ENCODE measurements at regions not wholly inside any gene's neighbourhood (a gene's known extent, or its start where the extent isn't known, plus 50 kb on each side); places are given as distances from the start of the nearest gene placed in this dataset.

DNA sequence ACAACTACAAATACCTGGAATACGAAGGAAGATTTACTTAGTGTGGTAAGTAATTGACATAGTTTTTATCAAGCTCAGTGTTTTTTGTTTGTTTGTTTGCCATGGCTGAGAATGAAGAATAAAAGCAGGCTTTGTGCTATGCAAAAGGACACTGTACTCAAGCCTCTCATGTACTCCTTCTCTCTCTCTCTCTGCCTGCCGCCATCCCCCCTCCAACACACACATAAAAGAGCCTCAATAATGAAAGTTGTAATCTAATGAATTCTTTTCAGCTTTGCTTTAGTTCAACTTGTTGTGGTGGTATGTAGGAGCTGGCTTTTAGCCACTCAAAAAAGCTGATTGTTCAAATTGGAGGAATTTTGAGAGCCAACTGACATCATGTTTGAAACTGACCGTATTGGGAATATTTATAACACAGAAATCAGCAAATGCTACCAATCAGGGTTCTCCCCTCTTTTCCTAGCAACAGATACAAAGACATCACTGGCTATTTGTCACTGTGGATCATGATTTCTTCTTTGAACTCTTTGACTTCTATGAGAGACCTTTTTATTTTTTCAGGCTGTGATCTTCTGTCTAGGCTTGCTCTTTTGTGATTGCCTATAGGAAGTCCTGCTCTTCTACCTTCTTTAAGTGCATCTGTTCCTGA, 1148.8 kb downstream of the RAPGEF2 start:
- ATAC-seq, result no peak
- no peaks in the 10 kb centered on the region for H3K4me1 ChIP-seq
- 67% methylated on average over 3 of the region's 3 CpGs for WGBS (ENCODE audit: missing lambda C conversion rate)
- TF ChIP-seq, protein P1, sequence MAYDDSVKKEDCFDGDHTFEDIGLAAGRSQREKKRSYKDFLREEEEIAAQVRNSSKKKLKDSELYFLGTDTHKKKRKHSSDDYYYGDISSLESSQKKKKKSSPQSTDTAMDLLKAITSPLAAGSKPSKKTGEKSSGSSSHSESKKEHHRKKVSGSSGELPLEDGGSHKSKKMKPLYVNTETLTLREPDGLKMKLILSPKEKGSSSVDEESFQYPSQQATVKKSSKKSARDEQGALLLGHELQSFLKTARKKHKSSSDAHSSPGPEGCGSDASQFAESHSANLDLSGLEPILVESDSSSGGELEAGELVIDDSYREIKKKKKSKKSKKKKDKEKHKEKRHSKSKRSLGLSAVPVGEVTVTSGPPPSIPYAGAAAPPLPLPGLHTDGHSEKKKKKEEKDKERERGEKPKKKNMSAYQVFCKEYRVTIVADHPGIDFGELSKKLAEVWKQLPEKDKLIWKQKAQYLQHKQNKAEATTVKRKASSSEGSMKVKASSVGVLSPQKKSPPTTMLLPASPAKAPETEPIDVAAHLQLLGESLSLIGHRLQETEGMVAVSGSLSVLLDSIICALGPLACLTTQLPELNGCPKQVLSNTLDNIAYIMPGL (CRISPR knock-in tag; IDR thresholded peaks at IDR 0.05; ENCODE audit: borderline replicate concordance), result no peak
- TF ChIP-seq FOSB (CRISPR knock-in tag; IDR thresholded peaks at IDR 0.05) (no peak), NPAS2 (CRISPR knock-in tag; IDR thresholded peaks at IDR 0.05; ENCODE audit: borderline replicate concordance) (no peak), HOXB5 (CRISPR knock-in tag; IDR thresholded peaks at IDR 0.05) (no peak)
- DNase-seq (ENCODE audit: low read depth in 1 of 2, low spot score in 1 of 2), result no peak
- H3K9me3 ChIP-seq, result no peaks in the 10 kb centered on the region
- ChIA-PET POLR2A (no interaction called here), CTCF (no interaction called here)
- no peak for FAIRE-seq
- no peak overlapping the region for H3K4me3 ChIP-seq
- no peak overlapping the region for H3K4me2 ChIP-seq
- H3K27ac ChIP-seq, result no peak overlapping the region

DNA sequence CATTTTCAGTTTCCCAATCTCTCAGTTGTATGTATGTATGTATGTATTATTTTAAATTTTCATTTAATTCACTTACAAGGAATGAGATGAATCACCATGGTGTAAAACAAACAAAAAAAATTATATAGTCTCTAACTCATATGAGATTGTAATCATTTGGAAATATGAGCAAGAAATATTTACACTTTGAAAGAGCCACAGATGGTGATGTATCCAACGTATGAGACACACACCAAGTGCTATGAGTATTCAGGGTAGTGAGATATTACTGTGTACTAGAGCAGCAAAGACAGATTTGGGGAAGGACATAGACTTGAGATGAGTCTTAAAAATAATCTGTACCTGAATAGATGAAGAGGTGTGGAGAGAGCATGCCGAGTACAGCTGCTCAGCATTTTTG, 1154.4 kb downstream of the RAPGEF2 start:
- WGBS (ENCODE audit: missing lambda C conversion rate), result 28% methylated on average over 2 of the region's 2 CpGs
- TF ChIP-seq MAZ (IDR thresholded peaks at IDR 0.05; ENCODE audit: borderline replicate concordance, low read depth, low read length) (no peak), HOXB13 (CRISPR knock-in tag; IDR thresholded peaks at IDR 0.05; ENCODE audit: low read depth) (no peak), JUN (IDR thresholded peaks at IDR 0.05) (no peak), HOXA7 (CRISPR knock-in tag; IDR thresholded peaks at IDR 0.05) (no peak), RAD21 (conservative IDR thresholded peaks at IDR 0.05 in 1 of 2, IDR thresholded peaks at IDR 0.05 in 1 of 2) (no peak), PHF8 (IDR thresholded peaks at IDR 0.05; ENCODE audit: borderline replicate concordance, low read depth) (no peak), RCOR1 (IDR thresholded peaks at IDR 0.05; ENCODE audit: low read depth, low read length) (no peak), KDM5A (IDR thresholded peaks at IDR 0.05) (no peak), EHMT2 (IDR thresholded peaks at IDR 0.05; ENCODE audit: low read depth) (no peak)
- no peaks in the 10 kb centered on the region for H3K4me1 ChIP-seq
- no peak overlapping the region for H3K4me3 ChIP-seq
- no peak overlapping the region for H3K4me2 ChIP-seq
- ChIA-PET POLR2A (no interaction called here), CTCF (no interaction called here)
- no peak for DNase-seq (ENCODE audit: low read depth in 1 of 2, low spot score in 1 of 2)
- no peaks in the 10 kb centered on the region for H3K9me3 ChIP-seq
- no peak overlapping the region for H3K27ac ChIP-seq
- FAIRE-seq, result no peak
- ATAC-seq, result no peak

DNA sequence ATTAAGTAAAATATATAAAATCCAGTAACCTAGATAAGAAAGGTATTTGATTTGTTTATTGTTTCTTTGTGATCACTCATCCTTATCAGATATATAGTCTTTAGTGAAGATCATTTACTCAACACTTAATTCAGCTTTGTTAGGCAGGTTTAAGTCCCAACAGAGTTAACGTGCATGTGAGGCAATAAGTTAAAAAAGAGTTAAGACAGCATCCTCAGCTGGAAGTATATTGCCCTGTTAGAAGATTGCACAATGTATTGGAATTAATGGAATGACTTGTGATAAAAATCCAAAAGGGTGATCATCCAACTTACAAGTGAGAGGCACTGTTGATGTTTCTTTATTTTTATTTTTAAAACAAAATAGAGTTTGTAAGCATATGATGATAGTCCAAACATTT, 1162.1 kb downstream of the RAPGEF2 start:
- ChIA-PET POLR2A (no interaction called here), CTCF (no interaction called here)
- 67% methylated on average over 1 of the region's 1 CpG for WGBS (ENCODE audit: missing lambda C conversion rate)
- Histone ChIP-seq H3K9me3 (no peaks in the 10 kb centered on the region), H3K27ac (no peak overlapping the region), H3K4me2 (no peak overlapping the region), H3K4me3 (no peak overlapping the region), H3K4me1 (no peaks in the 10 kb centered on the region)
- no peak for FAIRE-seq
- ATAC-seq, result no peak
- DNase-seq (ENCODE audit: low read depth in 1 of 2, low spot score in 1 of 2), result no peak
- TF ChIP-seq MAZ (IDR thresholded peaks at IDR 0.05; ENCODE audit: borderline replicate concordance, low read depth, low read length), result no peak
- no peak for TF ChIP-seq NPAS2 (CRISPR knock-in tag; IDR thresholded peaks at IDR 0.05; ENCODE audit: borderline replicate concordance)
- no peak for TF ChIP-seq HEYL (CRISPR knock-in tag; IDR thresholded peaks at IDR 0.05)
- no peak for TF ChIP-seq CHD4 (IDR thresholded peaks at IDR 0.05; ENCODE audit: borderline replicate concordance)
- no peak for TF ChIP-seq CBX2 (IDR thresholded peaks at IDR 0.05; ENCODE audit: borderline replicate concordance, low read depth)
- TF ChIP-seq, protein P2, sequence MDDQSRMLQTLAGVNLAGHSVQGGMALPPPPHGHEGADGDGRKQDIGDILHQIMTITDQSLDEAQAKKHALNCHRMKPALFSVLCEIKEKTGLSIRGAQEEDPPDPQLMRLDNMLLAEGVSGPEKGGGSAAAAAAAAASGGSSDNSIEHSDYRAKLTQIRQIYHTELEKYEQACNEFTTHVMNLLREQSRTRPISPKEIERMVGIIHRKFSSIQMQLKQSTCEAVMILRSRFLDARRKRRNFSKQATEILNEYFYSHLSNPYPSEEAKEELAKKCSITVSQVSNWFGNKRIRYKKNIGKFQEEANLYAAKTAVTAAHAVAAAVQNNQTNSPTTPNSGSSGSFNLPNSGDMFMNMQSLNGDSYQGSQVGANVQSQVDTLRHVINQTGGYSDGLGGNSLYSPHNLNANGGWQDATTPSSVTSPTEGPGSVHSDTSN (IDR thresholded peaks at IDR 0.05), result no peak
- no peak for TF ChIP-seq KDM5A (IDR thresholded peaks at IDR 0.05)

DNA sequence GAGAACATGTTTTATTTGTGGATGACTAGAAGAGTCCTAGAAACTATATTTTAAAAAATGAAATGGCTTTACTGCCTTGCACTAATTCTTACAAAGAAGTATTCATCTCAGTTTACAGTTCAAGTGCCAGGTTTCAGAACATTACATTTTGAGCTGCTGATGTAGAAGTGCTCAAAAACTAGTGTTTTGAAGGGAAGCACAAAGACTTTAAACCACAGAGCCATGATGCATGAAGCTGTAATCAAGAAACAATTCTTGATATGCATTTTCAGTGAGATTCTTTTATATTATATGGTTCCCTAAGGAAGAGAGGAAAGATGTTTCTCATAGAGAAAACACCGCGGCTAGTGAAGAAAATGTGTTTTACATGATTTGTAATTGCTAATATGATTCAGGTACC, 1163.0 kb downstream of the RAPGEF2 start:
- 92% methylated on average over 2 of the region's 2 CpGs for WGBS (ENCODE audit: missing lambda C conversion rate)
- DNase-seq (ENCODE audit: low read depth in 1 of 2, low spot score in 1 of 2), result no peak
- ChIA-PET CTCF (no interaction called here), POLR2A (no interaction called here)
- H3K27ac ChIP-seq, result no peak overlapping the region
- FAIRE-seq, result no peak
- H3K4me2 ChIP-seq, result no peak overlapping the region
- no peak overlapping the region for H3K4me3 ChIP-seq
- no peak for ATAC-seq
- TF ChIP-seq TP53 (CRISPR knock-in tag; IDR thresholded peaks at IDR 0.05) (no peak), MAZ (IDR thresholded peaks at IDR 0.05; ENCODE audit: borderline replicate concordance, low read depth, low read length) (no peak), JUN (IDR thresholded peaks at IDR 0.05) (no peak), EHF (CRISPR knock-in tag; IDR thresholded peaks at IDR 0.05) (no peak), MYC (IDR thresholded peaks at IDR 0.05; ENCODE audit: borderline replicate concordance, low read length) (no peak), CBX2 (IDR thresholded peaks at IDR 0.05; ENCODE audit: borderline replicate concordance, low read depth) (no peak)
- TF ChIP-seq, protein P2 (IDR thresholded peaks at IDR 0.05), result no peak
- TF ChIP-seq, protein P3, sequence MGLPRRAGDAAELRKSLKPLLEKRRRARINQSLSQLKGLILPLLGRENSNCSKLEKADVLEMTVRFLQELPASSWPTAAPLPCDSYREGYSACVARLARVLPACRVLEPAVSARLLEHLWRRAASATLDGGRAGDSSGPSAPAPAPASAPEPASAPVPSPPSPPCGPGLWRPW (IDR thresholded peaks at IDR 0.05), result no peak
- no peaks in the 10 kb centered on the region for H3K9me3 ChIP-seq
- no peaks in the 10 kb centered on the region for H3K4me1 ChIP-seq
